Nephron progenitor cell (in vitro differentiated cells): ENCODE measurements at regions not wholly inside any gene's neighbourhood (a gene's known extent, or its start where the extent isn't known, plus 50 kb on each side); places are given as distances from the start of the nearest gene placed in this dataset.
A peak's percentile ranks its signal among the peaks of the same experiment; 100 is the strongest.

Source experiments
- DNase-seq: peaks from one replicate; pipeline ENCODE4 v3.0.0; 2021
- H3K27ac Mint-ChIP-seq: 2 replicates; pipeline ENCODE4 v1.8.0; 2021; ENCODE audit warnings: mild to moderate bottlenecking, moderate library complexity, mixed read lengths
- H3K27me3 Mint-ChIP-seq: 2 replicates; pipeline ENCODE4 v1.8.0; 2021; ENCODE audit warnings: mild to moderate bottlenecking, low read depth, mixed read lengths; ENCODE audit not compliant: poor library complexity
- H3K36me3 Mint-ChIP-seq: 2 replicates; pipeline ENCODE4 v1.8.0; 2021; ENCODE audit warnings: low read depth, mixed read lengths
- H3K4me1 Mint-ChIP-seq: 2 replicates; pipeline ENCODE4 v1.8.0; 2021; ENCODE audit warnings: mixed read lengths
- H3K4me3 Mint-ChIP-seq: 2 replicates; pipeline ENCODE4 v1.8.0; 2021; ENCODE audit warnings: mild to moderate bottlenecking, moderate library complexity, mixed read lengths
- H3K9me3 Mint-ChIP-seq: 2 replicates; pipeline ENCODE4 v1.8.0; 2021; ENCODE audit warnings: mild to moderate bottlenecking, moderate library complexity, mixed read lengths
- CTCF ChIP-seq: fragments of 200-600 bp; sonication (generic); IDR thresholded peaks from 2 replicates; pipeline ENCODE4 v1.5.0; 2021; ENCODE audit warnings: antibody characterized with exemption

DNA sequence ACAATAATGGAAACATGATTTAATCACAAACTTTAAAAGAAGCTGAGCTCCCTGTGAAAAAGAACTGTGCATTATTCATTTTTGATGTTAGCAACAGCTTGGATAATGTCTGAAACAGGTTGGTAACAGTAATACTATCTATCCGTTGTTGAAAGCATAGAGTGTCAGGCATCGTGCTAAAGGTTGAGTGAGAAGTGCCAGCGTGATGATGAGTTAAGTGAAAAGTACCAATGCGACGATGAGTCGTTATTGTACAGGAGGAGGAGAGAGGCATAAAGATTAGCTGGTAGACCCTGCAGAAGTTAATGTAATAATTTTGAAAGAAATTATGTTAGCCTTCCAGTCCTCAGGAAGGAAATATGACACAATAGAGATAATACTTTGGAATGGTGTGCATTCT, 593.6 kb downstream of the MAT2B start:
- Mint-ChIP-seq H3K4me1 (no peaks in the 10 kb centered on the region), H3K27ac (no peak overlapping the region), H3K4me3 (no peak overlapping the region), H3K9me3 (no peaks in the 10 kb centered on the region), H3K27me3 (no peaks in the 10 kb centered on the region), H3K36me3 (no peaks in the 10 kb centered on the region)
- no peak for DNase-seq
- TF ChIP-seq CTCF = no peak

- Mint-ChIP-seq H3K27me3 (no peaks in the 10 kb centered on the region), H3K4me1 (peaks cover 15% of the 10 kb centered on the region), H3K4me3 (no peak overlapping the region), H3K9me3 (peaks cover 16% of the 10 kb centered on the region), H3K36me3 (peaks cover 10% of the 10 kb centered on the region), H3K27ac (no peak overlapping the region)
- DNase-seq = no peak
- TF ChIP-seq CTCF = no peak
Observed at GRCh38 chr5:164115420-164115819, 610.0 kb downstream of the MAT2B start.

DNA sequence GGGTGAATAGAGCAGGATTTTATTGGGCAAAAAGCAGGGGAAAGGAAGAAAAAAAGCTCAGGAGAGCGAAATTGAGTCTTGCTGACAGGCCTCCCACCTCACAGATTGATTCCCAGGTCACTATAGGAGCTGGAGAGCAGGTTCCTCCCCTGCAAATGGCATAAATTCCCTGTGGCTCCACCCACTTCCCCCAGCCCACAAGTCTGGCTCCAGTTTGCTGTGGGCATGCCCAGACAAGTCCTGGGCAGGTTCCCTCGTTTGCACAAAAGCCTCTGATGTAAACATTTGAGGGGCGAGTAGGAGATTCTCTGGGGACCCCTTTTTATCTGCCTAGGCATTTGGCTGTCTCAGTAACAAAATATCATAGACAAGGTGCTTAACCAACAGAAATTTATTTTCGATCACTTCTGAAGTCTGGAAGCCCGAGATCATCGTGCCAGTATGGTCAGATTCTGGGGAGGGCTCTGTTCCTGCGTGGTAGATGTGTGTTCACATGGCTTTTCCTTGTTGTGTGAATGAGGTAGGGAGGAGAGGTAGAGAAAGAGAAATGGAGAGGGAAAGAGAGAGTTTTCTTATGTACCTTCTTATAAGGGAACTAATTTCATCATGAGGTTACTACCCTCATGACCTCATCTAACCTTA, 614.5 kb downstream of the MAT2B start:
- Mint-ChIP-seq H3K27ac (peak overlapping the region; percentile 98), H3K4me1 (peaks cover 15% of the 10 kb centered on the region), H3K4me3 (no peak overlapping the region), H3K36me3 (peaks cover 7% of the 10 kb centered on the region), H3K27me3 (peaks cover 3% of the 10 kb centered on the region), H3K9me3 (peaks cover 33% of the 10 kb centered on the region)
- TF ChIP-seq CTCF = no peak
- peak; percentile 51 for DNase-seq

DNA sequence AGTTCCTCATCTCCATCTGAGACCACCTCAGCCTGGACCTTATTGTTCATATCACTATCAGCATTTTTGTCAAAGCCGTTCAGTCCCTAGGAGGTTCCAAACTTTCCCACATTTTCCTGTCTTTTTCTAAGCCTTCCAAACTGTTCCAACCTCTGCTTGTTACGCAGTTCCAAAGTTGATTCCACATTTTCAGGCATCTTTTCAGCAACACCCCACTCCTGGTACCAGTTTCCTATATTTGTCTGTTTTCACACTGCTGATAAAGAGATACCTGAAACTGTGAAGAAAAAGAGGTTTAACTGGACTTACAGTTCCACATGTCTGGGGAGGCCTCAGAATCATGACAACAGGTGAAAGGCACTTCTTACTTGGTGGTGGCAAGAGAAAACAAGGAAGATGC, 622.1 kb downstream of the MAT2B start:
- no peak for DNase-seq
- Mint-ChIP-seq H3K9me3 (peaks cover 55% of the 10 kb centered on the region), H3K27ac (no peak overlapping the region), H3K36me3 (peaks cover 10% of the 10 kb centered on the region), H3K27me3 (peaks cover 2% of the 10 kb centered on the region), H3K4me1 (no peaks in the 10 kb centered on the region), H3K4me3 (no peak overlapping the region)
- TF ChIP-seq CTCF = no peak

- peaks cover 47% of the 10 kb centered on the region for H3K9me3 Mint-ChIP-seq
- H3K27me3 Mint-ChIP-seq = peaks cover 2% of the 10 kb centered on the region
- H3K4me1 Mint-ChIP-seq = no peaks in the 10 kb centered on the region
Observed at GRCh38 chr5:164132358-164132757, 626.9 kb downstream of the MAT2B start.

More at GRCh38 chr5:164132358-164132757, 626.9 kb downstream of the MAT2B start:
- no peak overlapping the region for H3K27ac Mint-ChIP-seq
- TF ChIP-seq CTCF = no peak
- no peak for DNase-seq
- peaks cover 6% of the 10 kb centered on the region for H3K36me3 Mint-ChIP-seq
- H3K4me3 Mint-ChIP-seq = no peak overlapping the region
